Retinal pigment epithelial cell (primary cell): ENCODE measurements at regions not wholly inside any gene's neighbourhood (a gene's known extent, or its start where the extent isn't known, plus 50 kb on each side); places are given as distances from the start of the nearest gene placed in this dataset.
"Not testable (repeated sequence)": the region's sequence is repeated elsewhere in the genome, so short reads cannot be mapped to it uniquely, and the experiment has no call there.

ENCODE experiments used
- DNase-seq: peaks from one replicate; pipeline ENCODE4 v3.0.0-alpha.2; 2010; ENCODE audit warnings: low read depth
- H3K4me3 ChIP-seq: 2 replicates; pipeline ENCODE4 v1.5.1; 2011; ENCODE audit warnings: mild to moderate bottlenecking, low read length, control low read depth, moderate library complexity
- CTCF ChIP-seq: conservative IDR thresholded peaks from 2 replicates; pipeline ENCODE4 v1.5.1; 2011; ENCODE audit warnings: low read depth, low read length, control low read depth, inconsistent platforms

- DNase-seq: no peak
- no peak overlapping the region for H3K4me3 ChIP-seq
- no peak for TF ChIP-seq CTCF
Observed at GRCh38 chr20:48366230-48366629, 461.6 kb downstream of the PREX1 start.

- DNase-seq: no peak
- H3K4me3 ChIP-seq: no peak overlapping the region
- TF ChIP-seq CTCF: no peak
Observed at GRCh38 chr20:48364688-48365421, 462.9 kb downstream of the PREX1 start.

- no peak for TF ChIP-seq CTCF
Observed at GRCh38 chr20:48364055-48364454, 463.7 kb downstream of the PREX1 start.

GRCh38 chr20:48360342-48360975 lies 467.3 kb downstream of the PREX1 start:
- no peak for TF ChIP-seq CTCF
- no peak overlapping the region for H3K4me3 ChIP-seq
- DNase-seq: no peak

More at GRCh38 chr20:48364055-48364454, 463.7 kb downstream of the PREX1 start:
- no peak overlapping the region for H3K4me3 ChIP-seq
- DNase-seq: no peak

- no peak for TF ChIP-seq CTCF
- DNase-seq: no peak
- H3K4me3 ChIP-seq: no peak overlapping the region
Observed at GRCh38 chr20:48359692-48360341, 468.0 kb downstream of the PREX1 start.

- H3K4me3 ChIP-seq, DNase-seq: not testable (repeated sequence)
Observed at GRCh38 chr20:48359055-48359390, 468.8 kb downstream of the PREX1 start.

GRCh38 chr20:48358176-48359054 lies 469.4 kb downstream of the PREX1 start:
- no peak for TF ChIP-seq CTCF
- DNase-seq: no peak
- no peak overlapping the region for H3K4me3 ChIP-seq
